Endothelial cell of umbilical vein (primary cell): ENCODE measurements at regions not wholly inside any gene's neighbourhood (a gene's known extent, or its start where the extent isn't known, plus 50 kb on each side); places are given as distances from the start of the nearest gene placed in this dataset.

Source experiments
- EZH2 ChIP-seq: IDR thresholded peaks from 2 replicates; pipeline ENCODE4 v1.6.1; 2012; ENCODE audit warnings: borderline replicate concordance, low read depth, mild to moderate bottlenecking, moderate library complexity, low read length, inconsistent platforms; ENCODE audit not compliant: severe bottlenecking
- MYC ChIP-seq: IDR thresholded peaks from one replicate; pipeline ENCODE4 v1.6.1; 2011; ENCODE audit warnings: mild to moderate bottlenecking, low read depth, low read length
- POLR2A ChIP-seq: IDR thresholded peaks from 2 replicates; pipeline ENCODE4 v1.6.1; 2012; ENCODE audit warnings: low read depth, mild to moderate bottlenecking, control low read depth, low read length
- TF ChIP-seq, protein P1 (sequence below), 2 donors: IDR thresholded peaks; 1 replicate in 1 of 2; 2 replicates in 1 of 2; pipeline ENCODE4 v1.5.1; 2011; ENCODE audit warnings: low read length in 2 of 2, mild to moderate bottlenecking in 2 of 2, moderate library complexity in 2 of 2, control low read depth in 1 of 2, inconsistent platforms in 1 of 2, low read depth in 1 of 2; ENCODE audit not compliant: insufficient read depth in 1 of 2; ENCODE audit errors: extremely low read depth in 1 of 2

DNA sequence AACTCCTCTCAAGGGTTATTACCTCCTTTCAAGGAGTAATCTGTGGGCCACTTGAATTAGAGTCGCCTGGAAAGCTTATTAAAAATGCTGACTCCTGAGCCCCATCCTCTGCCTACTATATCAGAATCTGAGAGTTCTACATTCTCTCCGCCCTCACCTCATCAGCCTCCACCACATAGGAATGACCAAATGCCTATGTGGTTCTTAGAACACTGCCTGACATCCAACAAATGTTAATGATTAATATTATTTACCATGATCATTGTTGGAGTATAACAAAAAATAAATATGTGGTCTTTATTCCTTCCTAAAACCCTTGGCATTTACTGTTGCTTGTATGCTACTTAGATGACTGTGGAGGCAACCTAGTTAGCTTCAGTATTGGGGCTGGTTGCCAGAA lies 91.9 kb downstream of the BBS10 start:
- TF ChIP-seq, protein P1, sequence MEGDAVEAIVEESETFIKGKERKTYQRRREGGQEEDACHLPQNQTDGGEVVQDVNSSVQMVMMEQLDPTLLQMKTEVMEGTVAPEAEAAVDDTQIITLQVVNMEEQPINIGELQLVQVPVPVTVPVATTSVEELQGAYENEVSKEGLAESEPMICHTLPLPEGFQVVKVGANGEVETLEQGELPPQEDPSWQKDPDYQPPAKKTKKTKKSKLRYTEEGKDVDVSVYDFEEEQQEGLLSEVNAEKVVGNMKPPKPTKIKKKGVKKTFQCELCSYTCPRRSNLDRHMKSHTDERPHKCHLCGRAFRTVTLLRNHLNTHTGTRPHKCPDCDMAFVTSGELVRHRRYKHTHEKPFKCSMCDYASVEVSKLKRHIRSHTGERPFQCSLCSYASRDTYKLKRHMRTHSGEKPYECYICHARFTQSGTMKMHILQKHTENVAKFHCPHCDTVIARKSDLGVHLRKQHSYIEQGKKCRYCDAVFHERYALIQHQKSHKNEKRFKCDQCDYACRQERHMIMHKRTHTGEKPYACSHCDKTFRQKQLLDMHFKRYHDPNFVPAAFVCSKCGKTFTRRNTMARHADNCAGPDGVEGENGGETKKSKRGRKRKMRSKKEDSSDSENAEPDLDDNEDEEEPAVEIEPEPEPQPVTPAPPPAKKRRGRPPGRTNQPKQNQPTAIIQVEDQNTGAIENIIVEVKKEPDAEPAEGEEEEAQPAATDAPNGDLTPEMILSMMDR (IDR thresholded peaks at IDR 0.05; ENCODE audit: extremely low read depth in 1 of 2, insufficient read depth in 1 of 2, low read depth in 1 of 2, low read length in 2 of 2), result no peak
- TF ChIP-seq POLR2A (no peak), MYC (no peak), EZH2 (no peak)
